HG02571 (cell line): ENCODE measurements at regions not wholly inside any gene's neighbourhood (a gene's known extent, or its start where the extent isn't known, plus 50 kb on each side); places are given as distances from the start of the nearest gene placed in this dataset.
"Not testable (repeated sequence)": the region's sequence is repeated elsewhere in the genome, so short reads cannot be mapped to it uniquely, and the experiment has no call there.

ENCODE experiments used
- ATAC-seq: cut with Tn5 transposase; IDR thresholded peaks from one replicate; pipeline ENCODE4 v1.9.1; 2021; ENCODE audit warnings: mild to moderate bottlenecking, moderate library complexity; ENCODE audit not compliant: unreplicated experiment

- not testable (repeated sequence) for ATAC-seq
These were observed 830.3 kb upstream of the ADGRB3 start for GRCh38 chr6:67804808-67805207.

GRCh38 chr6:67802771-67803170 lies 832.3 kb upstream of the ADGRB3 start:
- ATAC-seq = no peak

GRCh38 chr6:67792996-67793395 lies 842.1 kb upstream of the ADGRB3 start:
- ATAC-seq = no peak

GRCh38 chr6:67790569-67790968 lies 844.5 kb upstream of the ADGRB3 start:
- no peak for ATAC-seq

GRCh38 chr6:67787119-67787518 lies 848.0 kb upstream of the ADGRB3 start:
- not testable (repeated sequence) for ATAC-seq

GRCh38 chr6:67779876-67780275 lies 855.2 kb upstream of the ADGRB3 start:
- ATAC-seq = no peak

GRCh38 chr6:67775333-67775732 lies 859.7 kb upstream of the ADGRB3 start:
- no peak for ATAC-seq

GRCh38 chr6:67768972-67769371 lies 866.1 kb upstream of the ADGRB3 start:
- peak; percentile 89 for ATAC-seq

GRCh38 chr6:67767046-67767822 lies 867.8 kb upstream of the ADGRB3 start:
- not testable (repeated sequence) for ATAC-seq

GRCh38 chr6:67766057-67766456 lies 869.0 kb upstream of the ADGRB3 start:
- ATAC-seq = no peak

- no peak for ATAC-seq
These were observed 876.1 kb upstream of the ADGRB3 start for GRCh38 chr6:67759001-67759400.

- no peak for ATAC-seq
These were observed 877.5 kb upstream of the ADGRB3 start for GRCh38 chr6:67757465-67758033.

- no peak for ATAC-seq
These were observed 886.6 kb upstream of the ADGRB3 start for GRCh38 chr6:67748521-67748920.

- no peak for ATAC-seq
These were observed 898.3 kb upstream of the ADGRB3 start for GRCh38 chr6:67736816-67737215.

- ATAC-seq = no peak
These were observed 898.9 kb upstream of the ADGRB3 start for GRCh38 chr6:67736161-67736560.

GRCh38 chr6:67735623-67736022 lies 899.5 kb upstream of the ADGRB3 start:
- no peak for ATAC-seq

- ATAC-seq = no peak
These were observed 912.2 kb upstream of the ADGRB3 start for GRCh38 chr6:67722861-67723261.

- ATAC-seq = no peak
These were observed 917.8 kb upstream of the ADGRB3 start for GRCh38 chr6:67717281-67717680.

- no peak for ATAC-seq
These were observed 928.7 kb upstream of the ADGRB3 start for GRCh38 chr6:67706388-67706787.

GRCh38 chr6:67698534-67698933 lies 936.5 kb upstream of the ADGRB3 start:
- no peak for ATAC-seq

GRCh38 chr6:67694127-67694526 lies 941.0 kb upstream of the ADGRB3 start:
- no peak for ATAC-seq

GRCh38 chr6:67689329-67689728 lies 945.8 kb upstream of the ADGRB3 start:
- ATAC-seq = no peak

GRCh38 chr6:67687396-67687795 lies 947.7 kb upstream of the ADGRB3 start:
- ATAC-seq = no peak
